ENCODE measurements at regions not wholly inside any gene's neighbourhood (a gene's known extent, or its start where the extent isn't known, plus 50 kb on each side); places are given as distances from the start of the nearest gene placed in this dataset.

- no peak overlapping the region for H3K9ac ChIP-seq (ENCODE audit: insufficient read depth in 1 of 2, low read length in 2 of 2)
- no peaks in the 10 kb centered on the region for H3K4me1 ChIP-seq (ENCODE audit: control insufficient read depth in 5 of 5, insufficient read depth in 5 of 5, low read length in 5 of 5)
- ATAC-seq (ENCODE audit: insufficient read depth, low FRiP score) (no peak), DNase-seq (no peak)
- TF ChIP-seq CTCF (IDR thresholded peaks at IDR 0.05; ENCODE audit: control extremely low read depth, extremely low read depth), result no peak
- no peak overlapping the region for H3K27ac ChIP-seq (ENCODE audit: low read depth in 1 of 2, low read length in 1 of 2)
- 93 to 100% methylated on average over 3 of the region's 3 CpGs for WGBS, 2 donors
- peaks cover 0 to 7% (median 0%) of the 10 kb centered on the region in 4 donors for H3K9me3 ChIP-seq (ENCODE audit: control insufficient read depth in 4 of 4, insufficient read depth in 3 of 4, low read length in 3 of 4)
- H3K4me3 ChIP-seq, result no peak overlapping the region
- H3K27me3 ChIP-seq (ENCODE audit: control insufficient read depth in 3 of 3, insufficient read depth in 3 of 3, low read length in 2 of 3), result no peaks in the 10 kb centered on the region
- H3K36me3 ChIP-seq (ENCODE audit: control insufficient read depth in 4 of 4, insufficient read depth in 4 of 4, low read length in 4 of 4), result no peaks in the 10 kb centered on the region
These were observed 528.3 kb downstream of the CD83 start for GRCh38 chr6:14645841-14646240.

GRCh38 chr6:14646371-14646770 lies 528.8 kb downstream of the CD83 start:
- 99 to 100% methylated on average over 1 of the region's 1 CpG for WGBS, 2 donors
- Histone ChIP-seq H3K9ac (ENCODE audit: insufficient read depth in 1 of 2, low read length in 2 of 2) (no peak overlapping the region), H3K36me3 (ENCODE audit: control insufficient read depth in 4 of 4, insufficient read depth in 4 of 4, low read length in 4 of 4) (no peaks in the 10 kb centered on the region), H3K4me1 (ENCODE audit: control insufficient read depth in 5 of 5, insufficient read depth in 5 of 5, low read length in 5 of 5) (no peaks in the 10 kb centered on the region), H3K27ac (ENCODE audit: low read depth in 1 of 2, low read length in 1 of 2) (no peak overlapping the region), H3K4me3 (no peak overlapping the region), H3K27me3 (ENCODE audit: control insufficient read depth in 3 of 3, insufficient read depth in 3 of 3, low read length in 2 of 3) (no peaks in the 10 kb centered on the region), H3K9me3 (ENCODE audit: control insufficient read depth in 4 of 4, insufficient read depth in 3 of 4, low read length in 3 of 4) (peaks cover 0 to 7% (median 0%) of the 10 kb centered on the region in 4 donors)
- DNase-seq (no peak), ATAC-seq (ENCODE audit: insufficient read depth, low FRiP score) (no peak)
- no peak for TF ChIP-seq CTCF (IDR thresholded peaks at IDR 0.05; ENCODE audit: control extremely low read depth, extremely low read depth)

- Histone ChIP-seq H3K4me1 (ENCODE audit: control insufficient read depth in 5 of 5, insufficient read depth in 5 of 5, low read length in 5 of 5) (no peaks in the 10 kb centered on the region), H3K27ac (ENCODE audit: low read depth in 1 of 2, low read length in 1 of 2) (no peak overlapping the region), H3K36me3 (ENCODE audit: control insufficient read depth in 4 of 4, insufficient read depth in 4 of 4, low read length in 4 of 4) (no peaks in the 10 kb centered on the region), H3K4me3 (no peak overlapping the region), H3K9me3 (ENCODE audit: control insufficient read depth in 4 of 4, insufficient read depth in 3 of 4, low read length in 3 of 4) (peaks cover 0 to 7% (median 0%) of the 10 kb centered on the region in 4 donors), H3K27me3 (ENCODE audit: control insufficient read depth in 3 of 3, insufficient read depth in 3 of 3, low read length in 2 of 3) (no peaks in the 10 kb centered on the region), H3K9ac (ENCODE audit: insufficient read depth in 1 of 2, low read length in 2 of 2) (no peak overlapping the region)
- 77 to 88% methylated on average over 6 of the region's 6 CpGs for WGBS, 2 donors
- TF ChIP-seq CTCF (IDR thresholded peaks at IDR 0.05; ENCODE audit: control extremely low read depth, extremely low read depth), result no peak
- ATAC-seq (ENCODE audit: insufficient read depth, low FRiP score) (no peak), DNase-seq (no peak)
These were observed 529.8 kb downstream of the CD83 start for GRCh38 chr6:14647357-14647756.

GRCh38 chr6:14652536-14652935 lies 535.0 kb downstream of the CD83 start:
- TF ChIP-seq CTCF (IDR thresholded peaks at IDR 0.05; ENCODE audit: control extremely low read depth, extremely low read depth), result no peak
- no peak overlapping the region for H3K27ac ChIP-seq (ENCODE audit: low read depth in 1 of 2, low read length in 1 of 2)
- no peaks in the 10 kb centered on the region for H3K27me3 ChIP-seq (ENCODE audit: control insufficient read depth in 3 of 3, insufficient read depth in 3 of 3, low read length in 2 of 3)
- peaks cover 0 to under 1% (median 0%) of the 10 kb centered on the region in 4 donors for H3K9me3 ChIP-seq (ENCODE audit: control insufficient read depth in 4 of 4, insufficient read depth in 3 of 4, low read length in 3 of 4)
- ATAC-seq (ENCODE audit: insufficient read depth, low FRiP score), result no peak
- H3K4me3 ChIP-seq, result no peak overlapping the region
- no peaks in the 10 kb centered on the region for H3K36me3 ChIP-seq (ENCODE audit: control insufficient read depth in 4 of 4, insufficient read depth in 4 of 4, low read length in 4 of 4)
- no peak for DNase-seq
- H3K9ac ChIP-seq (ENCODE audit: insufficient read depth in 1 of 2, low read length in 2 of 2), result no peak overlapping the region
- H3K4me1 ChIP-seq (ENCODE audit: control insufficient read depth in 5 of 5, insufficient read depth in 5 of 5, low read length in 5 of 5), result peaks cover 0 to 24% (median 7%) of the 10 kb centered on the region in 5 donors
